Stimulated activated CD8-positive, alpha-beta memory T cell treated with anti-CD3 and anti-CD28 coated beads, Interleukin-12 subunit alpha, Interleukin-12 subunit beta, amount 100 ng/mL, for 1 hour (primary cell): ENCODE measurements at regions not wholly inside any gene's neighbourhood (a gene's known extent, or its start where the extent isn't known, plus 50 kb on each side); places are given as distances from the start of the nearest gene placed in this dataset.
"Not testable (repeated sequence)": the region's sequence is repeated elsewhere in the genome, so short reads cannot be mapped to it uniquely, and the experiment has no call there.

Experiments used
- DNase-seq: peaks from one replicate; pipeline ENCODE4 v3.0.0-alpha.2; 2020; ENCODE audit warnings: low read depth

GRCh38 chr10:118948786-118949185 is 80.7 kb upstream of the NANOS1 start:
- DNase-seq = no peak

GRCh38 chr10:118950190-118950680 is 79.3 kb upstream of the NANOS1 start:
- no peak for DNase-seq

DNA sequence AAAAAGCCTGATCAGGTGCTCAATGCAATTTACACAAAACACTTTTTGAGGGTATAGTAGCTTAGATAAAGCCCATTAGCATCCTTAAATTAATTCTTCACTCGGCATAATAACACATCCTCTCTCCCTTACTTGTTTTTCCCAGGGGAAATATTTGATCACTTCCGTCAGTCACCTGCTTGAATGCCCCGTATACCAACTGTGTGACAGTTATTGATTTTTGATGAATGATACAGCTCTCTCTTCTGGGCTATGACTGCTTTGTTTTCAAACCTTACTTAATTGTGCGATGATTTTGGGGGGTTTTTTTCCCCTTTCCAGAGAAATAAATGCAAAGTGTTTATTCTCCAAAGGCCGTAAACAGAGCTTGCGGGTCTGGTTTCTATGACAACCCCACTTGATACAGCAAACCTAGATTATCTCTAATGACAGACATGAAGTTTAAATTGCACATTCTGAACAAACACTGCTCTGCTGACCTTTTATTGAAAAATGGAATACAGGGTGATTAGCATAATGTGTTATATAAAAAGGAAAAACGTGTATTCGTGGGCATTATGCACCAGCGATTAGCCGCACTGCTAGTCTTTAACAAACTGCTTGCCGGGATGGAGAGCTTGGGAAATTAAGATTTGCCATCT is 78.4 kb upstream of the NANOS1 start:
- no peak for DNase-seq

- no peak for DNase-seq
These were observed 76.8 kb upstream of the NANOS1 start for GRCh38 chr10:118952493-118953295.

DNA sequence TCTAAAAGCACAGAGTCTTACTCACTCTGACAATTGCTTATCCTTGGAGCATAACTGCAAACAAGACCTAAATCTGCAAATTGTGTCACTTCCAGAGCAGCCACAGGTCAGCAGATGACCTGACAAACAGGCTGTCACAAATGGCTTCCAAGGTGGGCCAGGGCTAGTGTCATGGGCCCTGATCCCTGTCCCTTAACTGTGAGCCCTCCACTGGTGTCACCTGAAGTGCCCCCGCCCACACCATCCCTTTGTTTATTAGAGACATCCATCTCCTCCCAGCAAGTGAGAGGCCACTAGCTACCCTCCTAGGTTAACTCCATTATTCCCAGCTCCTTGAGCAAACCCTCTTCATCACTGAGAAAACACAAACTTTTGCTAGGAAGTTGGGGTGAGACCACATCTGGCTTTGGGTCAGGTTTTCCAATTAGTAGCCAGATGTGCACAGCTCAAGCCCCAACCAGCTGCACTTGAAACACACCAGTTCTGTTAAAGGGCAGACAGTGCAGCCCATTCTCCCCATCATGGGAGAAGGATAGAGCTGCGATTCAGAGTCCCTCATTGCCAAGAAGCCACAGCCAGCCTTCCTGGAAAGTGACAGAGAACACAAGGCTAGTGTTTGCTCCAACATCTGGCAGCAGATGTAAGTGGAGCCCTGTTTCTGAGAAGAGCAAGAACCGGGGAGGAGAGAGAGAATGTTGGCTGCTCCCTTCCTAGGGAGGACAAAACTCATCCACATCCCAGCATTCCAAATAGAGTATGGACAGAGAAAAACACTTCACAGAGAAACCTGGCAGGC is 75.7 kb upstream of the NANOS1 start:
- DNase-seq = no peak

DNA sequence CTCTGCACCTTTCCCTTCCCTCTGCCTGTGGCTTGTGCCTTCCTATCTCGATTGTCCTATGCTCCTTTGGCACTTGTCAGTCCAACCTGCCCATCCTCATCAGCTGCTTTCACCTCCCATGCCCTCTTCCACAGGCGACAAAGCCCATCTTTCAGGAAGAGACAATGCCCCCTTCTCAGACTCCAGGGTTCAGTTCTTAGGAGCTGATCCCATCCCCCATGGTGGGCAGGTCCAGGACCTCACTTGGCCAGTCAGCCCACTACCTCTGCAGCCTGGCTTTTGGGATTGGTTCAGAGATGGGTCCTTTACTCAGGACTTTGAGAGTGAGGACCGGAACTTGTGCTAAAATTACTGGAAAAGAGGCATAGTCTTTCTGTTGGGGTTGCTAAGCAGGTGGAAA is 74.0 kb upstream of the NANOS1 start:
- DNase-seq = no peak

DNA sequence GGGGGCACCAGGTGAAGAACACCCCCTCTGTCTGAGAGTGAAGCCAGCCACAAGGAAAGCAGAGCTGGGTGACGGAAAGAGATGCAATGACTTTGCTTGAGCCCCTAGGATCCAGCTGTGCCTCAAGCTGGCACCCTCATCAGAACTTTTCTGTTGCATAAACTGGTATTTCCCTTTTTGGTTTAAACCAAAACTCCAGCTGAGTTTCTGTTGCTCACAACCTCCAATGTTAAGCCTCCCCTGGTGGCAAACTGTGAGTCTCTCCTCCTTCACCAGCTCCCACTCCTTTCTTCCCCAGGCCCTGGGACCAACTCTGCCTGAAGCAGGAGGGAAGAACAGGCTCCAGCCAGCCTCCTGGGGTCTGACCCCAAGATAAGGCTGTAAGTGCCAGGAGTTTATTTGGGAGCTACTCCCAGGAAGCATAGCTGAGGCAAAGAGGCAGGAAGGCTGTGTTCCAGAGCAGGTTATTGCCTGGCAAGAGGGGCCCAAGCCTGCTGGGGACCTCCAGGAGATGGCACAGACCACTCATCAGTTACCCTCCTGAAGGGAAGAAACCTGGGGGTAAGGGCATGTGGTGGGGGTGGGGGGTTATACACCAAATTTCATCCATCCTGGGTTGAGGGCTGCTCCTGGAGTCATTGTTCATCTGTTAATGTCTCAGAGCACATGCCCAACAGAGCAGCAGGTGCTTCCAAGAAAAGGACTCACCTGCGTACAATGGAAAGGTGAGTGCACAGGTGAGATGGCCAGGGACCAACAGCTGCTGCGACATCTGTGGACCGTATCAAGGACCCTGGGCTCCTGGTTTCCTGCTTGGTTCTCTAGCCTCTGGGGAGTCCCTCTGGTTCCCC is 73.3 kb upstream of the NANOS1 start:
- no peak for DNase-seq

DNA sequence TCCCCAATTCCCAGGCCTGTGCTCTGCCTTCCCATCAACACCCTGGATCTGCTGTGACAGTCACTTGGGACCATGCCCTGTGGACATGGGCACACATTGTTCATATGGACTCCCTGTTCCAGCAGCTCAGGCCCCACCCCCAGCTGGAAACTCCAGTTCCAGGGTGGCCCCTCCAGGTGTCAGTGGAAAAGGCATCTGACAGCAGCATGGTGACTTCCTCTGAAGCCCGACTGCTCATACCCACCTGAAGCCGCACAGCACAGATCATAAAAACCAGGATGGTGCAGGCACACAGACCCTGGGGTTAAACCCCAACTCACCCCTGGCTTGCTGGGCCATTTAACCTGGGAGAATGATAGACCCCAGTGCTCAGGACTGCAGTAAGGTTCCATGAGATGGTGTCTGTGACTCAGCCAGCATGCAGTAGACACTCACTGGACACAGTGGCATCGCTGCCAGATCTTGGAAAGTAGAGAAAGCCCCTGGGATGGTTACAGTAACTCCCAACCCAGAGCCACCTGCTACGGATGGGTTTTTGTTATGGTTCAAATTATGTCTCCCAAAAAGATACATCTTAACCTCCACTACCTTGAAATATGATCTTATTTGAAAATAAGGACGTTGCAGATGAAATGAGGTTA is 72.6 kb upstream of the NANOS1 start:
- no peak for DNase-seq

DNA sequence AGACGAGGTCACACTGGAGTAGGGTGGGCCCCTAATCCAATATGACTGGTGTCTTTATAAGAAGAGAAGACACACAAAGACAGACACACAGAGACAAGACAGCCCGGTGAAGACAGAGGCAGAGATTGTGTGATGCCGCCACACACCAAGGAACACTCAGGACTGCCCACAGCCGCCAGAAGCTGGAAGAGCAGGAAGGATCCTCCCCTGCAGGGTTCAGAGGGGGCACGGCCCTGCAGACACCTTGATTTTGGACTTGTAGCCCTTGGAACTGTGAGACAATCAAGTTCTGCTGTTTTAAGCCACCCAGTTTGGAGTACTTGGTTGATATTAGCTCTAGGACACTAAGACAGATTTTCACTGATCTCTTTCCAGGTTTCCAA is 72.1 kb upstream of the NANOS1 start:
- DNase-seq = no peak

DNA sequence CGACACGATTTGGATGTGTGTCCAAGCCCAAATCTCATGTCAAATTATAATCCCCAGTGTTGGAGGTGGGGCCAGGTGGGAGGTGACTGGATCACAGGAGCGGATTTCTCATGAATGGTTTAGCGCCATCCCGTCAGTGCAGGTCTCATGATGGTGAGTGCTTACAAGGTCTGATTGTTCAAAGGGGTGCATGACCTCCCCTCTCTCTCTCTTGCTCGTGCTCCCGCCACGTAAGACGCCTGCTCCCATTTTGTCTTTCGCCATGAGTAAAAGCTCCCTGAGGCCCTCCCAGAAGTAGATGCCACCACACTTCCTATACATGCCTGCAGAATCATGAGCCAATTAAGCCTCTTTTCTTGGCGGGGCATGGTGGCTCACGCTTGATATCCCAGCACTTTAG is 71.5 kb upstream of the NANOS1 start:
- DNase-seq = no peak

DNA sequence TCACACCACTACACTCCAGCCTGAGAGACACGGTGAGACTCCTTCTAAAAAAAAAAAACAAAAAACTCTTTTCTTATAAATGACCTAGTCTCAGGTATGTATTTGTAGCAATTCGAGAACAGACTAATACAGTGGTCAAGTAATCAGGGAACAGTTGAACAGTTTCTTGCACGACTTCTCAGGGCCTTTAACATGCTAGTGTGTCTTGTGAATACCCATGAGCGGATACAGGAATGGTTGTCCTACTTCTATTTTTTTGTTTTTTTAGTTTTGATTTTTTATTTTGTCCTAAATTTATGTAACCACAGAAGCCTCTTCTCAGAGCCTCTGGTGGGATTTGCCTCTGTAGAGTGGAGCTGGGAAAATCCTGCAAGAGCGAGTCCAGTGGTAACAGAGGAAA is 71.0 kb upstream of the NANOS1 start:
- no peak for DNase-seq

DNA sequence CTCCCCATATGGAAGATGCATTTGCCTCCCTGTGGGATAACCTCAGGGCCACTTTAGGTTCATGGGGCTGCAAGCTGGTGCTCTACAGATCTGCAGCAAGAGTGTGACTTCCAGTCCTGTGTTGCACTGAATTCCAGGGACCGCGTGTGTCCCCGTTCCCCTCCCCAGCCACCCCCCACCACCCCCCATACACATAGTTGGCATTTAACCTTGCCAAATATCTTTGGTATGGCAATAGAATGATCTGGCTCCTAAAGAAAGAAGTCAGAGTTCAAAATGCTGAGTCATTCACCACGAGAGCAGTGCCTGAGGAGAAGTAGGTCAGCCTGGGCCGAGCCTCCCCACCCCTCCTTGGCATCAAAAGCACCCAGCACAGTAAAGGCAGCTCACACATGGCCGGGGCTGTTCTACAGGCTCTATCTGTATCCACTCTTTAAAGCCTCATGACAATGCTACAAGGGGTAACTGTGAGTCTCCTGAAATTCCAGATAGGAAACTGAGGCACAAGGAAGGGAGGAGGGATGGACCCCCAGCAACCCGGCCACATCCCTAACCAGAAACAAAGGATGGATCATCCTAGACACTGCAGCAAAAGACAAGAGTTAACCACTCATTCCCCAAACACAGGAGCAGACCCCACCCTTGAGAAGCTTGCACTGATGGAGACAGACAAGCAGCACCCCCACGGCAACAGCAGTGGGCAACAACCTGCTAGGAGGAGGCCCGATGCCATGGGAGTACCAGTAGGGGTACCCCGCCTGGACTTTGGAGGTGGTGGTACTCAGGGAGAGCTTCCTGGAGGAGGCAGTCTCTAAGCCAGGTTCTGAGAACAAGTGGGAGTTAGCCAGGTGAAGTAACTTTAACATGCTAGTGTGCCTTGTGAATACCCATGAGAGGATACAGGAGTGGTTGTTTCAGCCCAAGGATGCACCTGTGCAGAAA is 70.3 kb upstream of the NANOS1 start:
- no peak for DNase-seq

GRCh38 chr10:118960157-118961090 is 69.1 kb upstream of the NANOS1 start:
- no peak for DNase-seq

GRCh38 chr10:118961436-118961835 is 68.1 kb upstream of the NANOS1 start:
- DNase-seq = no peak

DNA sequence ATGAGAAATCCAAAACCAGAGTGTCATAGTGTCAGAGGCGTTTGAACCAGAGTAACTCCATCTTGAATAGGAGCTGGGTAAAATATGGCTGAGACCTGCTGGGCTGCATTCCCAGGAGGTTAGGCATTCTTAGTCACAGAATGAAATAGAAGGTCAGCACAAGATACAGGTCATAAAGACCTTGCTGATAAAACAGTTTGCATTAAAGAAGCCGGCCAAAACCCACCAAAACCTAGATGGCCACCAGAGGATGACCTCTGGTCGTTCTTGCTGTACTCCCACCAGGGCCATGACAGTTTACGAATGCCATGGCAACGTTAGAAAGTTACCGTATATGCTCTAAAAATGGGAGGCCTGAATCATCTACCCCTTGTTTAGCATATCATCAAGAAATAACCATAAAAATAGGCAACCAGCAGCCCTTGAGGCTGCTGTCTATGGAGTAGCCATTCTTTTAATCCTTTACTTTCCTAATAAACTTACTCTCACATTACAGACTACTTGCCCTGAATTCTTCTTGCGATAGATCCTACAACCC is 67.1 kb upstream of the NANOS1 start:
- not testable (repeated sequence) for DNase-seq

DNA sequence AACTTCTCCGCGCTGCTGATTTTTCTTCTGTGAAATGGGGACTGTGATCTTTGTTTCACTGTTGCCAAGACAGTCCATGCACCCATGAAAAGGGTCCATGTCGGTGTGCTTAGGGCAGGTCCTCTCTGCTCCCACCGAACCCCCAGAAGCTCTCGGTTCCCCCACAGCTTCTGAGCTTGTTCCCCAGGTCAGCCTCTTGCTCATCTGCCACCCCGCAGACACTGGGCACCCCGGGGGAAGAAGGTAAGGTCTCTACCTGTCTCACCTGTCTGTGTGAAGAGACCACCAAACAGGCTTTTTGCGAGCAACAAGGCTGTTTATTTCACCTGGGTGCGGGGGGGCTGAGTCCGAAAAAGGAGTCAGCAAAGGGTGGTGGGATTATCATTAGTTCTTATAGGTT is 66.2 kb upstream of the NANOS1 start:
- DNase-seq = no peak

GRCh38 chr10:118963933-118964332 is 65.6 kb upstream of the NANOS1 start:
- DNase-seq = no peak

- not testable (repeated sequence) for DNase-seq
These were observed 65.0 kb upstream of the NANOS1 start for GRCh38 chr10:118964476-118964875.

- DNase-seq = no peak
These were observed 64.4 kb upstream of the NANOS1 start for GRCh38 chr10:118965096-118965495.
